ENCODE measurements at regions not wholly inside any gene's neighbourhood (a gene's known extent, or its start where the extent isn't known, plus 50 kb on each side); places are given as distances from the start of the nearest gene placed in this dataset.

- TF ChIP-seq CTCF (conservative IDR thresholded peaks at IDR 0.05; ENCODE audit: low read depth, low read length) (no peak), POLR2A (IDR thresholded peaks at IDR 0.05; ENCODE audit: low read depth, low read length) (no peak), SMC3 (IDR thresholded peaks at IDR 0.05; ENCODE audit: low read depth, low read length) (no peak), RAD21 (IDR thresholded peaks at IDR 0.05; ENCODE audit: low read length) (no peak), MAZ (IDR thresholded peaks at IDR 0.05; ENCODE audit: borderline replicate concordance, low read depth, low read length) (no peak), MXI1 (IDR thresholded peaks at IDR 0.05; ENCODE audit: borderline replicate concordance, low read depth, low read length) (no peak)
Measured at GRCh38 chr11:101705972-101706371, 122.2 kb upstream of the TRPC6 start.

Data from IMR-90 (cell line).